ENCODE measurements at regions not wholly inside any gene's neighbourhood (a gene's known extent, or its start where the extent isn't known, plus 50 kb on each side); places are given as distances from the start of the nearest gene placed in this dataset.

DNA sequence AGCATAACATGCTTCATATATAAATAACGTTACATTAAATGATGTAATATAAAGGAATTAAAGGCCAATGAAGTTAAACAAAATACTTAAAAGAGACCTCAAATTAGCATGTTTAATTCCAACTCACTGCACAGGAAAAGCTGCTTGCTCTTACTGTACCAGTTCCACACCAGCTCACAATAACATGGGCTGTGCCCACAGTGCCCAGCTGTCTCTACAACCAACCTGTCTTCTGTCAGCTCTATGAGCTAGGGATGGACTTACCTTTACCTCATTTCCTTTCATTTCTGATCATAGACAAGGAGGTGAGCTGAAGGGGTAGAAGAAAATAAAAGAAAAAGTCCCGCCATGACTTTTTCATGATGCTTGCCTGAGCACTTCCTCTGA, 64.8 kb downstream of the NKX2-1 start:
- no TSS peak for BruUV-seq (replicated peaks)
- CTCF ChIA-PET, result interaction anchor here (1.1 kb wide), 1 partner anchor 12 kb away, joined by 3 read pairs; no protein-coding TSS in a partner anchor

More for the DNA sequence above, 64.8 kb downstream of the NKX2-1 start:
- dilution Hi-C loops (cut with MboI; ENCODE audit: extremely low pct_ligation_motif_present, low sequenced_read_pairs), result no loop called here
- Histone ChIP-seq H2AFZ (ENCODE audit: low read depth, low read length) (no peak overlapping the region), H3K27ac (ENCODE audit: insufficient read depth, low read depth, low read length) (no peak overlapping the region), H3K9me1 (replicated peaks; ENCODE audit: control insufficient read depth, extremely low read depth, insufficient read depth, low read length) (no peaks in the 10 kb centered on the region), H3K4me3 (replicated peaks in 1 of 3; ENCODE audit: insufficient read depth in 1 of 3, low read depth in 1 of 3, low read length in 3 of 3) (no peak overlapping the region), H3K9me3 (replicated peaks; ENCODE audit: control insufficient read depth, insufficient read depth, low read length) (no peaks in the 10 kb centered on the region), H3K4me2 (ENCODE audit: insufficient read depth, low read length) (no peak overlapping the region), H3K36me3 (ENCODE audit: control insufficient read depth in 2 of 2, extremely low read depth in 1 of 2, insufficient read depth in 2 of 2, low read length in 2 of 2) (no peaks in the 10 kb centered on the region), H3K79me2 (ENCODE audit: control insufficient read depth, insufficient read depth, low read length) (no peaks in the 10 kb centered on the region), H3K4me1 (ENCODE audit: control insufficient read depth, extremely low read depth, insufficient read depth, low read length) (no peaks in the 10 kb centered on the region), H3K9ac (replicated peaks; ENCODE audit: extremely low read depth, insufficient read depth, low read length) (no peak overlapping the region), H4K20me1 (replicated peaks; ENCODE audit: control insufficient read depth, extremely low read depth, insufficient read depth, low read length) (no peaks in the 10 kb centered on the region), H3K27me3 (ENCODE audit: control insufficient read depth in 2 of 2, insufficient read depth in 2 of 2, low read length in 2 of 2) (no peaks in the 10 kb centered on the region)
- no peak for FAIRE-seq
- DNase-seq (ENCODE audit: low read depth, low spot score), result no peak
- TF ChIP-seq POLR2AphosphoS5 (IDR thresholded peaks at IDR 0.05; ENCODE audit: insufficient read depth, low read depth, low read length), result no peak
- TF ChIP-seq, protein P1, sequence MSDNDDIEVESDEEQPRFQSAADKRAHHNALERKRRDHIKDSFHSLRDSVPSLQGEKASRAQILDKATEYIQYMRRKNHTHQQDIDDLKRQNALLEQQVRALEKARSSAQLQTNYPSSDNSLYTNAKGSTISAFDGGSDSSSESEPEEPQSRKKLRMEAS (IDR thresholded peaks at IDR 0.05; ENCODE audit: insufficient read depth, insufficient read length), result no peak
- TF ChIP-seq EZH2 (IDR thresholded peaks at IDR 0.05; ENCODE audit: borderline replicate concordance, low read depth, low read length, severe bottlenecking), result no peak
- TF ChIP-seq MYC (IDR thresholded peaks at IDR 0.05; ENCODE audit: low read depth, low read length), result no peak
- TF ChIP-seq, protein P2, sequence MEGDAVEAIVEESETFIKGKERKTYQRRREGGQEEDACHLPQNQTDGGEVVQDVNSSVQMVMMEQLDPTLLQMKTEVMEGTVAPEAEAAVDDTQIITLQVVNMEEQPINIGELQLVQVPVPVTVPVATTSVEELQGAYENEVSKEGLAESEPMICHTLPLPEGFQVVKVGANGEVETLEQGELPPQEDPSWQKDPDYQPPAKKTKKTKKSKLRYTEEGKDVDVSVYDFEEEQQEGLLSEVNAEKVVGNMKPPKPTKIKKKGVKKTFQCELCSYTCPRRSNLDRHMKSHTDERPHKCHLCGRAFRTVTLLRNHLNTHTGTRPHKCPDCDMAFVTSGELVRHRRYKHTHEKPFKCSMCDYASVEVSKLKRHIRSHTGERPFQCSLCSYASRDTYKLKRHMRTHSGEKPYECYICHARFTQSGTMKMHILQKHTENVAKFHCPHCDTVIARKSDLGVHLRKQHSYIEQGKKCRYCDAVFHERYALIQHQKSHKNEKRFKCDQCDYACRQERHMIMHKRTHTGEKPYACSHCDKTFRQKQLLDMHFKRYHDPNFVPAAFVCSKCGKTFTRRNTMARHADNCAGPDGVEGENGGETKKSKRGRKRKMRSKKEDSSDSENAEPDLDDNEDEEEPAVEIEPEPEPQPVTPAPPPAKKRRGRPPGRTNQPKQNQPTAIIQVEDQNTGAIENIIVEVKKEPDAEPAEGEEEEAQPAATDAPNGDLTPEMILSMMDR (IDR thresholded peaks at IDR 0.05; ENCODE audit: extremely low read depth in 1 of 2, insufficient read depth in 1 of 2, low read depth in 1 of 2, low read length in 2 of 2), result no peak
- no peak for TF ChIP-seq JUN (IDR thresholded peaks at IDR 0.05; ENCODE audit: borderline replicate concordance, insufficient read depth, insufficient read length, low read depth)
- TF ChIP-seq GATA2 (IDR thresholded peaks at IDR 0.05; ENCODE audit: insufficient read depth, insufficient read length, low read depth, low read length), result no peak
- no peak for TF ChIP-seq FOS (IDR thresholded peaks at IDR 0.05; ENCODE audit: borderline replicate concordance, insufficient read depth, low read length)
- POLR2A ChIA-PET, result no interaction called here
- intact Hi-C loops (cut with micrococcal nuclease), result no loop called here

All from endothelial cell of umbilical vein (primary cell).